GM12874 (cell line): ENCODE measurements at regions not wholly inside any gene's neighbourhood (a gene's known extent, or its start where the extent isn't known, plus 50 kb on each side); places are given as distances from the start of the nearest gene placed in this dataset.

Experiments
- CTCF ChIP-seq: IDR thresholded peaks from 2 replicates; pipeline ENCODE4 v1.5.1; 2011; ENCODE audit warnings: low read depth, mild to moderate bottlenecking, control low read depth, low read length, moderate library complexity; ENCODE audit not compliant: insufficient read depth

- TF ChIP-seq CTCF: no peak
Measured at GRCh38 chr6:71197780-71198179, 90.8 kb upstream of the OGFRL1 start.

- no peak for TF ChIP-seq CTCF
Measured at GRCh38 chr6:71198908-71199307, 89.7 kb upstream of the OGFRL1 start.

GRCh38 chr6:71199736-71200135, 88.9 kb upstream of the OGFRL1 start:
- TF ChIP-seq CTCF: no peak

GRCh38 chr6:71203206-71203605, 85.4 kb upstream of the OGFRL1 start:
- no peak for TF ChIP-seq CTCF

GRCh38 chr6:71204741-71205140, 83.9 kb upstream of the OGFRL1 start:
- TF ChIP-seq CTCF: no peak

GRCh38 chr6:71205336-71205956, 83.2 kb upstream of the OGFRL1 start:
- no peak for TF ChIP-seq CTCF

GRCh38 chr6:71206089-71206488, 82.5 kb upstream of the OGFRL1 start:
- TF ChIP-seq CTCF: no peak
